ENCODE measurements at regions not wholly inside any gene's neighbourhood (a gene's known extent, or its start where the extent isn't known, plus 50 kb on each side); places are given as distances from the start of the nearest gene placed in this dataset.

DNA sequence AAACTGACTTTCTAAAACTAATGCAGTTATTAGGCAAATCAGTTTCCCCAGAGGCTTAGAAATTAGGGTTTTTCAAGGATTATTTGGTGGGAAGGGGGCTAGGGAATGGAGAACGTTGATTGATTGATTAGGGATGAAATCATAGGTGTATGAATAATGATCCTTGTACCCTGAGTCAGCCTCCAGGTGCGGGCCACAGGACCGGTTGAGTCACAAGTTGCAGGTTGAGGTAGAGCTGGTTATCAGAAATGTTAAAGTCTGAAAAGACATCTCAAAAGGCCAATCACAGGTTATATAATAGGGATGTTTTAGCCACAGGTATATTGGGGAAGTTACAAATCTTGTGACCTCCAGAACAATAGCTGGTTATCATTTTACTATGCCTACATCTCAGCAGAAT is 341.8 kb upstream of the GULP1 start:
- no peak for ATAC-seq
- no peak overlapping the region for H3K4me3 Mint-ChIP-seq

DNA sequence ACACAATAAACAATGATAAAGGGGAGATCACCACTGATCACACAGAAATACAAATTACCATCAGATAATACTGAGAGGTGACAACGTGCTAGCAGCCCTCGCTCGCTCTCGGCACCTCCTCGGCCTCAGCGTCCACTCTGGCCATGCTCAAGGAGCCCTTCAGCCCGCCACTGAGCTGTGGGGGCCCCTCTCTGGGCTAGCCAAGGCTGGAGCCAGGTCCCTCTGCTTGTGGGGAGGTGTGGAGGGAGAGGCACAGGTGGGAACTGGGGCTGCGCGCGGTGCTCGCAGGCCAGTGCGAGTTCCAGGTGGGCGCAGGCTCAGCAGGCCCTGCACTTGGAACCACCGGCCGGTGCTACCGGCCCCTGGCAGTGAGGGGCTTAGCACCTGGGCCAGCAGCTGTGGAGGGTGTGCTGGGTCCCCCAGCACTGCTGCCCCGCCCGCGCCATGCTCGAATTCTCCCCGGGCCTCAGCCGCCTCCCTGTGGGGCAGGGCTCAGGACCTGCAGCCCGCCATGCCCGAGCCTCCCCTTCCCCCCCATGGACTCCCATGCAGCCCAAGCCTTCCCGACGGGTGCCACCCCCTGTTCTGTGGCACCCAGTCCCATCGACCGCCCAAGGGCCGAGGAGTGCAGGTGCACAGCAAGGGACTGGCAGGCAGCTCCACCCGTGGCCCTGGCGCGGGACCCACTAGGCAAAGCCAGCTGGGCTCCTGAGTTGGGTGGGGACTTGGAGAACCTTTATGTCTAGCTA is 340.0 kb upstream of the GULP1 start:
- no peaks in the 10 kb centered on the region for H3K36me3 Mint-ChIP-seq (ENCODE audit: low read depth)
- peaks cover 4% of the 10 kb centered on the region for H3K9me3 ChIP-seq (ENCODE audit: control insufficient read depth, low read length, poor library complexity, severe bottlenecking)
- H3K4me1 Mint-ChIP-seq = no peaks in the 10 kb centered on the region
- no peaks in the 10 kb centered on the region for H3K27me3 Mint-ChIP-seq
- DNase-seq (no peak), ATAC-seq (no peak)
- no peak overlapping the region for H3K4me3 Mint-ChIP-seq
- H3K27ac Mint-ChIP-seq = no peak overlapping the region

More for the DNA sequence above, 341.8 kb upstream of the GULP1 start:
- peaks cover 4% of the 10 kb centered on the region for H3K9me3 ChIP-seq (ENCODE audit: control insufficient read depth, low read length, poor library complexity, severe bottlenecking)
- Mint-ChIP-seq H3K27me3 (no peaks in the 10 kb centered on the region), H3K36me3 (ENCODE audit: low read depth) (no peaks in the 10 kb centered on the region), H3K4me1 (no peaks in the 10 kb centered on the region), H3K27ac (no peak overlapping the region)
- DNase-seq = no peak

DNA sequence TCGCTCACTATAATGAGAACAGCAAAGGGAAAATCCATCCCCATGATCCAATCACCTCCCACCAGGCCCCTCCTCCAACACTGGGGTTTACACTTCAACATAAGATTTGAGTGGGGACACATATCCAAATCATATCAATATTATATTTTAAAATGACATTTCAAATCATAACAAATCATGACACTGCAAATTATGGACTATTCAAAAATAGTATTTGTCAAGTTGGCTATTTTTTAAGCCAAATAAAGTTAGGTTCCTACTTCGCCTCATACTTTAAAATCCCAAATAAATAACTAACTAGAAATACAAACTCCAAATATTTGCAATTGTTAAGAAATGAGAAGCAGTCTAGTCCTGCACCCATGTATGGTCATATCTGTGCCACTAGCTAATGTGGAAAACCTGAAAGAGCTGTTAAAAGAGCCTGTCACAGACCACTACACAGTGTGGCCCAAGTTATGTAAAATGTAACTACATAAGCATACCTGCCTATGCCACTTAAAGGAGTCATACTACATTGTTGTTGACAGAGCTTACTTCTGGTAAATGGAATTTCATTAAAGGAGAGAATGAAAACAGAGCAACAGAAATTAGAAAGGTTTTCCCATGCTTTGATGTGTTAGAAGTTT is 334.7 kb upstream of the GULP1 start:
- Mint-ChIP-seq H3K27ac (no peak overlapping the region), H3K36me3 (ENCODE audit: low read depth) (no peaks in the 10 kb centered on the region), H3K27me3 (no peaks in the 10 kb centered on the region), H3K4me1 (no peaks in the 10 kb centered on the region), H3K4me3 (no peak overlapping the region)
- H3K9me3 ChIP-seq (ENCODE audit: control insufficient read depth, low read length, poor library complexity, severe bottlenecking) = no peaks in the 10 kb centered on the region
- no peak for ATAC-seq
- no peak for DNase-seq

DNA sequence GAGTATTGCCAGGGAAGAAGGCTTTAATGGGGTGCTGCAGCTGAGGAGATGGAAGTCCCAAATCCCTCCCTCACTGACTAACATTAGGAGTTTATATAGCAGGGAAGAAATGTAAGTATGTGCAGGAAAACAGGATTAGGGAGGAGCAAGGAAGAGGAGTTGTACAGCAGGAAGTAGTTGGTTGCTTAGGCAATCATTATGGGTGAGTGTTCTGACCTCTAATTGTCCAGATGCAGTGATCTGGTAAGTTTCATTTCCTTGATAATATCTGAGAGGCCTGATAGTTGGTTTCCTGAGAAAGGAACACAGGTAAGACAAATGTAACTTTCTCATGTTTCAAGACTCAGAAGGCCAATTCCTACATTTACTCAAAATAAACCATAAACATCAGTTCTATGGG is 331.9 kb upstream of the GULP1 start:
- ATAC-seq (no peak), DNase-seq (no peak)
- no peak overlapping the region for H3K4me3 Mint-ChIP-seq
- no peaks in the 10 kb centered on the region for H3K9me3 ChIP-seq (ENCODE audit: control insufficient read depth, low read length, poor library complexity, severe bottlenecking)
- no peak overlapping the region for H3K27ac Mint-ChIP-seq
- H3K27me3 Mint-ChIP-seq = no peaks in the 10 kb centered on the region
- no peaks in the 10 kb centered on the region for H3K4me1 Mint-ChIP-seq
- H3K36me3 Mint-ChIP-seq (ENCODE audit: low read depth) = no peaks in the 10 kb centered on the region

DNA sequence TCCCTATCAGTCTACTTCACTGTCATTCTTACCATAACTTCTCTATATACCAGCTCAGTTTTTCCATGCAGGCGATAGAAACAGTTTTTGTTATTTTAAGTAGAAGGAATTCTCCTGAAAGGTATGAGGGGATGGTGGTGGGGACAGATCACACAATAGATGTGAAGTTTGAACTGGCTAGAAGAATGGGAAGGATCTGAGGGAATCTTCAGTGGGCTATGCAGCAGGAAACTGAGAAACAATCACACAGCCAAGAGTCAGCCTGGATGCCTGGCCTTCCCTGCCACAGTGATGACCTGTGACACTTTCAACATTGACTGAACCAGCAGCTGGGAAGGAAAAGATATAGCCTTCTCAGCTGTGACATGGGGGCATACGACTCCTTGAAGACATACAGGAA is 329.1 kb upstream of the GULP1 start:
- Mint-ChIP-seq H3K27ac (no peak overlapping the region), H3K36me3 (ENCODE audit: low read depth) (no peaks in the 10 kb centered on the region), H3K4me1 (no peaks in the 10 kb centered on the region), H3K4me3 (no peak overlapping the region), H3K27me3 (no peaks in the 10 kb centered on the region)
- no peaks in the 10 kb centered on the region for H3K9me3 ChIP-seq (ENCODE audit: control insufficient read depth, low read length, poor library complexity, severe bottlenecking)
- no peak for ATAC-seq
- DNase-seq = no peak

DNA sequence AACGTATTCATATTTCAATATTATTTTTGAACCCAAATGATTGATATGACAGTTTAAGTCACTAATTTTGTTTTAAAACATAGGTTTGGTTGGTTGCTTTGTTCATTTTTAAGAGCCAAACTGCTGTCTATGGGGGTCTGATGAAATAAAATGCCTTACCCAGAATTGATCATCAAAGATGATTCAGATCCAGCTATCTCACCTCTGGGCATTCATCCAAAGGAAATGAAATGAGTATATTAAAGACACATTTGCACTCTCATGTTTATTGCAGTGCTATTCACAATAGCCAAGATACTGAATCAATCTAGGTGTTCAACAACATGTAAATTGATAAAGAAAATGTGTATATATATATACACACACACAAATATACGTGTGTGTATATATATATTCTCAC is 326.9 kb upstream of the GULP1 start:
- no peak overlapping the region for H3K4me3 Mint-ChIP-seq
- no peak for ATAC-seq

DNA sequence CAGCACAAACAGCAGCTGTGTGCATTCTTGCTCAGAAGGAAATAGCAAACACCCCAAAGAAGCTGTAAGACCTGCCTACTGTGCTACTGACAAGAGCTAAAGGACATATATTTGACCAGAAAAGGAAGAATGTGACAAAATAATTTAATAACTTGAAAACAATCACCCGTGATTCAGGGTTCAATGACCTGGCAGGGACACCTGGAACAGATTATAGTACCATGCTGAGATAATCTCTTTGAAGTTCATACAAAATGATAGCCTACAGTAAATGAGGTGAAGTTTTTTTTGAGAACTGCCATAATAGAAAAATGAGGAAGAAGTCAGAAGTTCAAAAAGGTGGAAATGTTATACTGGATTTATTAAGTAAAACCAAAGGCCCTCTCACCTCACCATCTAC is 324.8 kb upstream of the GULP1 start:
- no peak overlapping the region for H3K27ac Mint-ChIP-seq
- H3K9me3 ChIP-seq (ENCODE audit: control insufficient read depth, low read length, poor library complexity, severe bottlenecking) = no peaks in the 10 kb centered on the region
- no peaks in the 10 kb centered on the region for H3K27me3 Mint-ChIP-seq
- DNase-seq = no peak
- H3K4me1 Mint-ChIP-seq = no peaks in the 10 kb centered on the region
- no peak overlapping the region for H3K4me3 Mint-ChIP-seq
- H3K36me3 Mint-ChIP-seq (ENCODE audit: low read depth) = no peaks in the 10 kb centered on the region
- ATAC-seq = no peak

More for the DNA sequence above, 326.9 kb upstream of the GULP1 start:
- no peak overlapping the region for H3K27ac Mint-ChIP-seq
- no peaks in the 10 kb centered on the region for H3K4me1 Mint-ChIP-seq
- H3K27me3 Mint-ChIP-seq = no peaks in the 10 kb centered on the region
- H3K36me3 Mint-ChIP-seq (ENCODE audit: low read depth) = no peaks in the 10 kb centered on the region
- H3K9me3 ChIP-seq (ENCODE audit: control insufficient read depth, low read length, poor library complexity, severe bottlenecking) = no peaks in the 10 kb centered on the region
- DNase-seq = no peak

DNA sequence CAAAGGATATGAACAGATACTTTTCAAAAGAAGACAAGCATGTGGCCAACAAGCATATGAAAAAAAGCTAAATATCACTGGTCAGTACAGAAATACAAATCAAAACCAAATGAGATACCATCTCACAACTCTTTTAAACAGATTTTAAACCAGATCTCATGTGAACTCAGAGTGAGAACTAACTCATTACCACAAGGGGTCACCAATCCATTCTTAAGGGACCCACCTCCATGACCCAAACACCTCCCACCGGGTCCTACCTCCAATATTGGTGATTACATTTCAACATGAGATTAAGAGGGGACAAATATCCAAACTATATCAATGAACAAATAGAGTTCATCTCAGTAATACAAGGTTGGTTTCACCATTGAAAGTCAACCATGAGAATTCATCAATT is 319.8 kb upstream of the GULP1 start:
- Mint-ChIP-seq H3K27me3 (no peaks in the 10 kb centered on the region), H3K27ac (no peak overlapping the region), H3K4me3 (no peak overlapping the region), H3K4me1 (no peaks in the 10 kb centered on the region), H3K36me3 (ENCODE audit: low read depth) (no peaks in the 10 kb centered on the region)
- DNase-seq (no peak), ATAC-seq (no peak)
- H3K9me3 ChIP-seq (ENCODE audit: control insufficient read depth, low read length, poor library complexity, severe bottlenecking) = no peaks in the 10 kb centered on the region

DNA sequence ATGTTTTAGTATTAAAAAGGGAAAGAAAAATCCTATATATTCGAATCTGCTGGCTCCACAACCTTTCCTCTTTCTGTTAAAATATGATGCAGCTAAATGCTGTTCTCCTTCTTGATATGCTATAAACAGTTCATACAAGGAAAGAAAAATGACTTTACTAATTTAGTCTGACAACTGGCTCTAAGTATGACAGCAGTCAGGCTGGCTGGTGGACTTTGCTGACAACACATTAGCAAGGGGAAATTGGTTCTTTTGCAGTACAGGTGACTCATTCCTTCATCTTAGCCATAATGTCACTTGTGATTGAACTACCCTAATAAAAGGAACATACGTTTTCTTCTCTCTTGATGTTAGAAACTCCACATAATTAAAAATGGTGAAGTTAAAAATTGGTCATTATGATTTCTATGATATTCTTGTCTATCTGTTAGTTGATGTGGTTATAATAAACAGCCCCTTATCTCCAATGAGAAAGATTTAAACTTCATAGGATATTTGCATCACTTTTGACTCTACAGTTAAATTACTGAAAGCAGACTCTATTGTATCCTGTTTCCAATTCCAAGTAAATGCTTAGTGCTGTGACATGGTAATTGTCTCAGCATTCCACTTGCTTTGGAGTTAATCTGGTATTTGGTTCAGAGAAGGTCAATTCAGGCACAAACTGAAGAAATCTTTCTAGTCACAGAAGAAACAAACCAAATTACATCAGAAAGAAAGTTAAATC is 315.3 kb upstream of the GULP1 start:
- no peak overlapping the region for H3K4me3 Mint-ChIP-seq
- ATAC-seq = no peak
- no peak overlapping the region for H3K27ac Mint-ChIP-seq
- no peaks in the 10 kb centered on the region for H3K36me3 Mint-ChIP-seq (ENCODE audit: low read depth)
- no peaks in the 10 kb centered on the region for H3K4me1 Mint-ChIP-seq
- no peaks in the 10 kb centered on the region for H3K9me3 ChIP-seq (ENCODE audit: control insufficient read depth, low read length, poor library complexity, severe bottlenecking)
- no peaks in the 10 kb centered on the region for H3K27me3 Mint-ChIP-seq
- DNase-seq = no peak

DNA sequence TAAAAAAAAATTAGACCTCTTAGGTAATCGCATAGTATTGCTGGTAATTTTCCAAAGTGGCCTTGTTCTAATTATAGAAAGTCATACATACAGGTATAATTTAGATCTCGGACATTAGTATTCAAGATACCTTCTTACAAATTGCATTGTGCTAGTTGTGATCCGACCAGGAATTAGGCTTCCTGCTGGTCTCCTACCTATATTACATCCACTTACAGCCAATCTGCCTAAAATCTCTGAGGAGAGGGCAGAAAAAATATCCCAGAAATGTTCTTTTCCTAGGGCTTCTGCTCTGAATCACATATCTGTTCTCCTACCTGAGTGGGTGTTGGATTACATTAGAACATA is 314.7 kb upstream of the GULP1 start:
- no peaks in the 10 kb centered on the region for H3K27me3 Mint-ChIP-seq
- no peaks in the 10 kb centered on the region for H3K36me3 Mint-ChIP-seq (ENCODE audit: low read depth)
- no peak for DNase-seq
- no peak overlapping the region for H3K27ac Mint-ChIP-seq
- no peaks in the 10 kb centered on the region for H3K9me3 ChIP-seq (ENCODE audit: control insufficient read depth, low read length, poor library complexity, severe bottlenecking)
- no peak for ATAC-seq
- H3K4me1 Mint-ChIP-seq = no peaks in the 10 kb centered on the region
- no peak overlapping the region for H3K4me3 Mint-ChIP-seq

DNA sequence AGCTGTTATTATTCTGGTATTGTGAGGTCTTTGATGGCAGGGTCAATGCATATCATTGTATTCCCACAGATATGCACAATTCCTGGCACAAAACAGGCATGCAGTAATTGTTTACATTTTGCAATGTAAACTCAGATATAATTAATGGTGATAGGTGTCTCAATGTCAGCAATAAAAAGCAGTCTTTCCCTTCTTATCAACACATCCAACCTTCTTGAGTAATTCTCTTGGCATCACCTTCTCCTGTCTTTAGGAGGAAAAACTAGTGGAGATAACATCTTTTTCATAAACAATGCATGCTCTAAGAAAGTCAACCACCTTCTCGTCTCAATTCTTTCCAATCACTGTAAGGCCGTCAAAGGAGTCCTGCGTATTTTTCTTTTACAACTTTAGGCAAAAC is 313.3 kb upstream of the GULP1 start:
- no peak overlapping the region for H3K4me3 Mint-ChIP-seq
- H3K4me1 Mint-ChIP-seq = no peaks in the 10 kb centered on the region
- no peaks in the 10 kb centered on the region for H3K36me3 Mint-ChIP-seq (ENCODE audit: low read depth)
- DNase-seq = no peak
- no peak overlapping the region for H3K27ac Mint-ChIP-seq
- no peak for ATAC-seq
- no peaks in the 10 kb centered on the region for H3K27me3 Mint-ChIP-seq
- no peaks in the 10 kb centered on the region for H3K9me3 ChIP-seq (ENCODE audit: control insufficient read depth, low read length, poor library complexity, severe bottlenecking)

DNA sequence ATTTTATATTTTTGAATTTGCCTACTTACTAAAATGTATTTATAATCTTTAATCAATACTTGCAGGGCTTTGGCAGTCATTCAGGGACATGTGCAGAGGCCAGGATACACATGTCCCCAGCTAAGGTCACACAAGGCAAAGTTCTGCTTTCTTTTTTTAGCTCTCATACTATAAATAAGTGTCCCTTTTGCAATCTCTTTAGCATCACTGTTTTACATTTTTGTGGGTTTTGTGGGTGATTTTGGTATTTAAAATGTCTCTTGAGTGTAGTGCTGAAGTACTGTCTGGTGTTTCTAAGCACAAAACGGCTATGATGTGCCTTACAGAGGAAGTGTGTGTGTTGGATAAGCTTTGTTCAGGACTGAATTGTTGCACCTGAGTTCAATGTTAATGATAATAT is 309.0 kb upstream of the GULP1 start:
- no peak for ATAC-seq
- Mint-ChIP-seq H3K27me3 (no peaks in the 10 kb centered on the region), H3K36me3 (ENCODE audit: low read depth) (no peaks in the 10 kb centered on the region), H3K4me3 (no peak overlapping the region), H3K4me1 (no peaks in the 10 kb centered on the region), H3K27ac (no peak overlapping the region)
- H3K9me3 ChIP-seq (ENCODE audit: control insufficient read depth, low read length, poor library complexity, severe bottlenecking) = no peaks in the 10 kb centered on the region
- no peak for DNase-seq

DNA sequence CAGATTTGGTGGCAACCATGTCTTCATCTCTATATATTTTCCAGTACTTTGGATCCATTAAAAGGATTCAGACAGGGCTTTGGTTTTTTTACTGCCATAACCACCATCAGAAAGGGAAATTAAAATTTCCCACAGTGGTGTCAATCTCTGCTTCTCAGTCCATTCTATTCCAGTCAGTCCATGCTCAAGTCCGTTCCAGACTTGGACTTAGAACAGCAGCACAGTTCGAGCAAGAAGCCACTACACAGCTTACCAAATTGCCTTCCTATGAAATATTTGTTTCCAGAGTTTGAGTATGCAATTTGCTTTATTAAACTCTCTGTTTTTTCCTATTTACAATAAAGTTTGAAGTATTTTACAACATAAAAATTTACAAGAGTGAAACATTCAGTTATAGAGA is 306.5 kb upstream of the GULP1 start:
- no peaks in the 10 kb centered on the region for H3K9me3 ChIP-seq (ENCODE audit: control insufficient read depth, low read length, poor library complexity, severe bottlenecking)
- peaks cover under 1% of the 10 kb centered on the region for H3K4me1 Mint-ChIP-seq
- no peak overlapping the region for H3K4me3 Mint-ChIP-seq
- no peaks in the 10 kb centered on the region for H3K27me3 Mint-ChIP-seq
- H3K36me3 Mint-ChIP-seq (ENCODE audit: low read depth) = no peaks in the 10 kb centered on the region
- ATAC-seq (no peak), DNase-seq (no peak)
- no peak overlapping the region for H3K27ac Mint-ChIP-seq

DNA sequence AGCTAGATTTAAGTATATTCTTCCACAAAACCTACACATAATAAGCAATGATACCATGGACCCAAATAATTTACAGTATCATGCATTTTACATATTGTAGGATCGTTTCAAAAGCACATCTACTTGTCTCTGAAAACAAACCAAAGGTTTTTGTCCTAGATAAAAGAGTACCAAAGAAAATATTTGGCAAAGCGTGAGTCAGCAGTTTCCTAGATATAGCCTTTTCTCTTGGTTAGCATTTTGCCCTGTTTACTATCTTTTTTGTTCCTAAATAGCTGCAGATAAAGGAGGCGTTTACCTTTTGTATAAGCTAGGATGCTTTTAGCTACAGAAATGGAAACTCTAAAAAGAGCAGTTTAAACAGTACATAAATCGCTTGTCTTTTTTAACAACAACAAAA is 305.8 kb upstream of the GULP1 start:
- no peaks in the 10 kb centered on the region for H3K9me3 ChIP-seq (ENCODE audit: control insufficient read depth, low read length, poor library complexity, severe bottlenecking)
- H3K36me3 Mint-ChIP-seq (ENCODE audit: low read depth) = no peaks in the 10 kb centered on the region
- DNase-seq = no peak
- no peak for ATAC-seq
- no peak overlapping the region for H3K27ac Mint-ChIP-seq
- H3K4me3 Mint-ChIP-seq = no peak overlapping the region
- no peaks in the 10 kb centered on the region for H3K27me3 Mint-ChIP-seq
- peaks cover 3% of the 10 kb centered on the region for H3K4me1 Mint-ChIP-seq
